ENCODE measurements at regions not wholly inside any gene's neighbourhood (a gene's known extent, or its start where the extent isn't known, plus 50 kb on each side); places are given as distances from the start of the nearest gene placed in this dataset.
A peak's percentile ranks its signal among the peaks of the same experiment; 100 is the strongest.

- Mint-ChIP-seq H3K27me3 (no peaks in the 10 kb centered on the region), H3K36me3 (peaks cover 1% of the 10 kb centered on the region), H3K4me1 (no peaks in the 10 kb centered on the region), H3K9me3 (peaks cover 0 to 5% (median 0%) of the 10 kb centered on the region in 3 donors), H3K4me3 (no peak overlapping the region), H3K27ac (no peak overlapping the region)
These were observed 169.1 kb downstream of the GUCY2F start for GRCh38 chrX:109312757-109313156.

DNA sequence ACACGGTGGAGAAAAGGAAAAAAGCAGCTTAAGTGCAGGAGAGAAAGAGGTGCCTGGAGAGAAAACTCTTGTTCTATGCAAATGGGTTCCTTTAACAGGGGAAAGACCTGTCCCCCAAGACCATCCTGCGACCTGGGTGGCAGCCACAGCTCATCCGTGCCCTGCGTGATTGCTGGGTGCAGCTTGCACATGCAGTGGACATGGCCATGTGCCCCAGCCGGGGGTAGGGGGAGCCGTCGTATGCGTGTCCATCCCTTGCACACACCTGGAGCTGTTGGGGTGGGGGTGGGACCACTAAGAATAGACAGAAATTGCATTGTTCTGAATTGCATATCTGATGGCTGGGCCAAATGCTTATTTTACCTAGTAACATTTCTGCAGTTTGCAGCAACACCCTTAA, 171.9 kb downstream of the GUCY2F start:
- Mint-ChIP-seq H3K9me3 (peaks cover 0 to 2% (median 0%) of the 10 kb centered on the region in 3 donors), H3K27ac (no peak overlapping the region), H3K27me3 (peaks cover 2% of the 10 kb centered on the region), H3K4me3 (no peak overlapping the region), H3K4me1 (no peaks in the 10 kb centered on the region), H3K36me3 (no peaks in the 10 kb centered on the region)

GRCh38 chrX:109301177-109301576, 180.7 kb downstream of the GUCY2F start:
- peaks cover 2% of the 10 kb centered on the region for H3K27me3 Mint-ChIP-seq
- H3K4me1 Mint-ChIP-seq, result no peaks in the 10 kb centered on the region
- H3K9me3 Mint-ChIP-seq, result no peaks in the 10 kb centered on the region
- no peak overlapping the region for H3K4me3 Mint-ChIP-seq
- no peaks in the 10 kb centered on the region for H3K36me3 Mint-ChIP-seq
- no peak overlapping the region for H3K27ac Mint-ChIP-seq

GRCh38 chrX:109300415-109300814, 181.5 kb downstream of the GUCY2F start:
- Mint-ChIP-seq H3K27ac (no peak overlapping the region), H3K36me3 (no peaks in the 10 kb centered on the region), H3K4me1 (no peaks in the 10 kb centered on the region), H3K9me3 (no peaks in the 10 kb centered on the region), H3K27me3 (peaks cover 2% of the 10 kb centered on the region), H3K4me3 (no peak overlapping the region)

- Mint-ChIP-seq H3K4me3 (no peak overlapping the region), H3K27ac (no peak overlapping the region), H3K27me3 (no peaks in the 10 kb centered on the region), H3K36me3 (no peaks in the 10 kb centered on the region), H3K4me1 (no peaks in the 10 kb centered on the region), H3K9me3 (no peaks in the 10 kb centered on the region)
These were observed 182.8 kb downstream of the GUCY2F start for GRCh38 chrX:109299091-109299490.

GRCh38 chrX:109294097-109294814, 187.6 kb downstream of the GUCY2F start:
- no peak overlapping the region for H3K4me3 Mint-ChIP-seq
- H3K4me1 Mint-ChIP-seq, result no peaks in the 10 kb centered on the region
- no peaks in the 10 kb centered on the region for H3K36me3 Mint-ChIP-seq
- peaks cover 0 to 2% (median 0%) of the 10 kb centered on the region in 3 donors for H3K9me3 Mint-ChIP-seq
- H3K27ac Mint-ChIP-seq, result no peak overlapping the region
- no peaks in the 10 kb centered on the region for H3K27me3 Mint-ChIP-seq

- Mint-ChIP-seq H3K9me3 (peaks cover 0 to 2% (median 0%) of the 10 kb centered on the region in 3 donors), H3K4me1 (peaks cover 0 to 1% (median 0%) of the 10 kb centered on the region in 3 donors), H3K27ac (peak overlapping the region in 1 of 3 donors; percentile 62), H3K36me3 (peaks cover 2% of the 10 kb centered on the region), H3K27me3 (no peaks in the 10 kb centered on the region), H3K4me3 (no peak overlapping the region)
These were observed 198.0 kb downstream of the GUCY2F start for GRCh38 chrX:109283870-109284269.

- peaks cover 0 to 1% (median 0%) of the 10 kb centered on the region in 3 donors for H3K4me1 Mint-ChIP-seq
- peaks cover 0 to 2% (median 0%) of the 10 kb centered on the region in 3 donors for H3K9me3 Mint-ChIP-seq
- H3K27ac Mint-ChIP-seq, result no peak overlapping the region
- no peak overlapping the region for H3K4me3 Mint-ChIP-seq
- H3K27me3 Mint-ChIP-seq, result no peaks in the 10 kb centered on the region
- peaks cover 2% of the 10 kb centered on the region for H3K36me3 Mint-ChIP-seq
These were observed 200.2 kb downstream of the GUCY2F start for GRCh38 chrX:109281483-109282275.

- Mint-ChIP-seq H3K27me3 (no peaks in the 10 kb centered on the region), H3K4me1 (no peaks in the 10 kb centered on the region), H3K36me3 (no peaks in the 10 kb centered on the region), H3K4me3 (no peak overlapping the region), H3K27ac (no peak overlapping the region), H3K9me3 (no peaks in the 10 kb centered on the region)
These were observed 207.1 kb downstream of the GUCY2F start for GRCh38 chrX:109274806-109275205.

GRCh38 chrX:109270580-109271484, 211.1 kb downstream of the GUCY2F start:
- H3K4me1 Mint-ChIP-seq, result no peaks in the 10 kb centered on the region
- no peaks in the 10 kb centered on the region for H3K36me3 Mint-ChIP-seq
- no peak overlapping the region for H3K4me3 Mint-ChIP-seq

DNA sequence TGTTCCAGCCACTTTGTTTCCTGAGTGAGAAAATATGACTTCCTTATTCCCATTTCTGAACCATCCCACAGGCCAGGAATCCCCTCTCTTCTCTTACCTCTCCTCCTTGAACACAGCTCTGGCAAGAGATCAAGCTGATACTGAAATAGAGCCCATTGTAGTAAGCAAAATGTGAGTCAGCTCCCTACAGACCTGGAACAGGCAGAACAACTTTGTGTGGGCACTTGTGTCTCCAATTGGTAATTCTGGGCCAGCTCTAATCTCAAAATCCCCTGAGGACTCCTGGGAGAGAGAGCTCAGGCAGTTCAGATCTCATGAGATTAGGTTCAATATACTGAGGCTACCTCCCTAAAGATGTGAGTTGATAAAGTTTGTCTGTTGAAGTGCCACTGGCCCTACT, 213.5 kb downstream of the GUCY2F start:
- Mint-ChIP-seq H3K9me3 (peaks cover 0 to 2% (median 0%) of the 10 kb centered on the region in 3 donors), H3K27ac (no peak overlapping the region), H3K36me3 (no peaks in the 10 kb centered on the region), H3K4me1 (no peaks in the 10 kb centered on the region), H3K4me3 (no peak overlapping the region), H3K27me3 (no peaks in the 10 kb centered on the region)

More at GRCh38 chrX:109270580-109271484, 211.1 kb downstream of the GUCY2F start:
- Mint-ChIP-seq H3K27ac (no peak overlapping the region), H3K9me3 (no peaks in the 10 kb centered on the region), H3K27me3 (no peaks in the 10 kb centered on the region)

- Mint-ChIP-seq H3K27me3 (peaks cover 2% of the 10 kb centered on the region), H3K27ac (no peak overlapping the region), H3K36me3 (no peaks in the 10 kb centered on the region), H3K4me1 (no peaks in the 10 kb centered on the region), H3K4me3 (no peak overlapping the region), H3K9me3 (peaks cover 0 to 6% (median 5%) of the 10 kb centered on the region in 3 donors)
These were observed 215.9 kb downstream of the GUCY2F start for GRCh38 chrX:109266034-109266433.

- no peak overlapping the region for H3K27ac Mint-ChIP-seq
- H3K4me3 Mint-ChIP-seq, result no peak overlapping the region
- H3K9me3 Mint-ChIP-seq, result peaks cover 0 to 6% (median 5%) of the 10 kb centered on the region in 3 donors
- H3K4me1 Mint-ChIP-seq, result no peaks in the 10 kb centered on the region
- H3K27me3 Mint-ChIP-seq, result peaks cover 2% of the 10 kb centered on the region
- no peaks in the 10 kb centered on the region for H3K36me3 Mint-ChIP-seq
These were observed 217.0 kb downstream of the GUCY2F start for GRCh38 chrX:109264878-109265277.

DNA sequence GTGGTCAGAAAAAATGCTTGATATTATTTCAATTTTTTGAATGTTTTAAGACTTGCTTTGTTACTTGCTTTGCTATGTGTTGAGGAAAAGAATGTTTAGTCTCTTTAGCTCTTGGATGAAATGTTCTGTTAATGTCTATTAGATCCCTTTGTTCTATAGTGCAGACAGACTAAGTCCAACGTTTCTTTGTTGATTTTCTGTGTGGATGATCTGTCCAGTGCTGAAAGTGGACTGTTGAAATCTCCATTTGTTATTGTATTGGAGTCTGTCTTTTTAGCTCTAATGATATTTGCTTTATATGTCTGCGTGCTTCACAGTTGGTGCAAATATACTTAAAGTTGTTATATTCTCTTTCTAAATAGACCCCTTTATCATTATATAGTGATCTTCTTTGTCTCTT, 220.6 kb downstream of the GUCY2F start:
- Mint-ChIP-seq H3K4me3 (no peak overlapping the region), H3K27ac (no peak overlapping the region)

DNA sequence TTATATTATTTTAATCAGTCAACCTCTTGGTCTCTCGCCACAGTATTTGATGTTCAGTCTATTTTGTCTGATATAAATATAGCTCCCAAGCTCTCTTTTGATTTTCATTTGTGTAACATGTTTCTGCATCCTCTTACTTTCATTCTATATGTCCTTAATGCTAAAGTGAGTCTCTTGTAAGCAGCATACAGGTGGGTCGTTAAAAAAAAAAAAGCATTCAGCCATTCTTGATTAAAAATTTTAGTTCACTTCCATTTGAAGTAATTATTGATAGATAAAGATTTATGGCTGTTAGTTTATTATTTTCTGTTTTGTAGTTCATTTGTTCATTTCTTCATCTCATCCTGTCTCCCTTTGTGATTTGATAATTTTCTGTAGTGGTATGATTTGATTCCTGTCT, 229.1 kb downstream of the GUCY2F start:
- Mint-ChIP-seq H3K9me3 (peaks cover 2 to 12% (median 3%) of the 10 kb centered on the region in 3 donors), H3K27me3 (no peaks in the 10 kb centered on the region), H3K36me3 (no peaks in the 10 kb centered on the region), H3K4me1 (no peaks in the 10 kb centered on the region), H3K27ac (no peak overlapping the region), H3K4me3 (no peak overlapping the region)

More for the DNA sequence above, 220.6 kb downstream of the GUCY2F start:
- Mint-ChIP-seq H3K36me3 (no peaks in the 10 kb centered on the region), H3K9me3 (peaks cover 2 to 6% (median 5%) of the 10 kb centered on the region in 3 donors), H3K4me1 (no peaks in the 10 kb centered on the region), H3K27me3 (peaks cover 2% of the 10 kb centered on the region)

Measured in IgD-negative memory B cell (primary cell).